ENCODE measurements at regions not wholly inside any gene's neighbourhood (a gene's known extent, or its start where the extent isn't known, plus 50 kb on each side); places are given as distances from the start of the nearest gene placed in this dataset.

GRCh38 chr22:23419171-23419570 is 160.9 kb downstream of the IGLL1 start:
- TF ChIP-seq CTCF (conservative IDR thresholded peaks at IDR 0.05): no peak
- TF ChIP-seq EZH2 (IDR thresholded peaks at IDR 0.05; ENCODE audit: low read depth): no peak

Data from PC-9 (cell line).